ENCODE measurements at regions not wholly inside any gene's neighbourhood (a gene's known extent, or its start where the extent isn't known, plus 50 kb on each side); places are given as distances from the start of the nearest gene placed in this dataset.

- DNase-seq, result no peak
These were observed 237.9 kb upstream of the CD180 start for GRCh38 chr5:67434466-67434865.

- DNase-seq, result no peak
These were observed 236.0 kb upstream of the CD180 start for GRCh38 chr5:67432606-67433005.

- DNase-seq, result no peak
These were observed 234.6 kb upstream of the CD180 start for GRCh38 chr5:67431191-67431590.

GRCh38 chr5:67427850-67428298 lies 231.3 kb upstream of the CD180 start:
- DNase-seq, result no peak

GRCh38 chr5:67426961-67427849 lies 230.6 kb upstream of the CD180 start:
- no peak for DNase-seq

GRCh38 chr5:67425514-67425913 lies 228.9 kb upstream of the CD180 start:
- DNase-seq, result no peak

- DNase-seq, result no peak
These were observed 221.2 kb upstream of the CD180 start for GRCh38 chr5:67417839-67418238.

GRCh38 chr5:67416986-67417385 lies 220.4 kb upstream of the CD180 start:
- DNase-seq, result no peak

GRCh38 chr5:67416133-67416937 lies 219.7 kb upstream of the CD180 start:
- DNase-seq, result no peak

GRCh38 chr5:67414712-67415111 lies 218.1 kb upstream of the CD180 start:
- DNase-seq, result no peak

GRCh38 chr5:67413721-67414120 lies 217.1 kb upstream of the CD180 start:
- no peak for DNase-seq

- no peak for DNase-seq
These were observed 212.7 kb upstream of the CD180 start for GRCh38 chr5:67409126-67409777.

GRCh38 chr5:67407979-67408378 lies 211.4 kb upstream of the CD180 start:
- no peak for DNase-seq

- DNase-seq, result no peak
These were observed 209.2 kb upstream of the CD180 start for GRCh38 chr5:67405755-67406154.

GRCh38 chr5:67405101-67405364 lies 208.4 kb upstream of the CD180 start:
- DNase-seq, result no peak

GRCh38 chr5:67404256-67405100 lies 207.9 kb upstream of the CD180 start:
- DNase-seq, result no peak

GRCh38 chr5:67402526-67402925 lies 205.9 kb upstream of the CD180 start:
- no peak for DNase-seq

GRCh38 chr5:67401172-67401571 lies 204.6 kb upstream of the CD180 start:
- no peak for DNase-seq

- no peak for DNase-seq
These were observed 204.2 kb upstream of the CD180 start for GRCh38 chr5:67400752-67401151.

GRCh38 chr5:67395790-67396418 lies 199.3 kb upstream of the CD180 start:
- no peak for DNase-seq

- DNase-seq, result no peak
These were observed 196.6 kb upstream of the CD180 start for GRCh38 chr5:67393211-67393610.

- no peak for DNase-seq
These were observed 194.3 kb upstream of the CD180 start for GRCh38 chr5:67390935-67391334.
